ENCODE measurements at regions not wholly inside any gene's neighbourhood (a gene's known extent, or its start where the extent isn't known, plus 50 kb on each side); places are given as distances from the start of the nearest gene placed in this dataset.

GRCh38 chr6:150486048-150486447, 113.6 kb upstream of the PLEKHG1 start:
- Histone ChIP-seq H3K27me3 (ENCODE audit: control insufficient read depth, insufficient read depth, low read length) (no peaks in the 10 kb centered on the region), H3K4me1 (ENCODE audit: control insufficient read depth, extremely low read depth, insufficient read depth, low read length) (no peaks in the 10 kb centered on the region), H2AFZ (ENCODE audit: low read length) (no peak overlapping the region), H3K27ac (ENCODE audit: insufficient read depth, low read length) (no peak overlapping the region), H3K4me2 (ENCODE audit: extremely low read depth, insufficient read depth, low read length) (no peak overlapping the region), H3K36me3 (ENCODE audit: control insufficient read depth, insufficient read depth, low read length) (no peaks in the 10 kb centered on the region), H3K4me3 (replicated peaks in 1 of 4; ENCODE audit: control extremely low read depth in 1 of 4, insufficient read depth in 1 of 4, low read depth in 3 of 4, low read length in 4 of 4) (no peak overlapping the region), H3K9ac (ENCODE audit: insufficient read depth, low read length) (no peak overlapping the region), H4K20me1 (ENCODE audit: control insufficient read depth, extremely low read depth, insufficient read depth, low read length) (no peaks in the 10 kb centered on the region), H3K9me3 (ENCODE audit: control insufficient read depth, insufficient read depth, low read depth, low read length) (no peaks in the 10 kb centered on the region), H3K79me2 (ENCODE audit: control insufficient read depth, insufficient read depth, low read length) (no peaks in the 10 kb centered on the region)
- no peak for DNase-seq (ENCODE audit: low read depth in 2 of 2)
- TF ChIP-seq CTCF (conservative IDR thresholded peaks at IDR 0.05 in 1 of 2, IDR thresholded peaks at IDR 0.05 in 1 of 2; ENCODE audit: low read depth in 1 of 2, low read length in 2 of 2) (no peak), EZH2 (IDR thresholded peaks at IDR 0.05; ENCODE audit: low read length, missing control alignments) (no peak)

GRCh38 chr6:150490586-150490985, 109.1 kb upstream of the PLEKHG1 start:
- Histone ChIP-seq H3K27ac (ENCODE audit: insufficient read depth, low read length) (no peak overlapping the region), H2AFZ (ENCODE audit: low read length) (no peak overlapping the region), H3K9ac (ENCODE audit: insufficient read depth, low read length) (no peak overlapping the region), H3K4me3 (replicated peaks in 1 of 4; ENCODE audit: control extremely low read depth in 1 of 4, insufficient read depth in 1 of 4, low read depth in 3 of 4, low read length in 4 of 4) (no peak overlapping the region), H3K36me3 (ENCODE audit: control insufficient read depth, insufficient read depth, low read length) (no peaks in the 10 kb centered on the region), H3K27me3 (ENCODE audit: control insufficient read depth, insufficient read depth, low read length) (no peaks in the 10 kb centered on the region), H4K20me1 (ENCODE audit: control insufficient read depth, extremely low read depth, insufficient read depth, low read length) (no peaks in the 10 kb centered on the region), H3K9me3 (ENCODE audit: control insufficient read depth, insufficient read depth, low read depth, low read length) (no peaks in the 10 kb centered on the region), H3K4me1 (ENCODE audit: control insufficient read depth, extremely low read depth, insufficient read depth, low read length) (no peaks in the 10 kb centered on the region), H3K79me2 (ENCODE audit: control insufficient read depth, insufficient read depth, low read length) (no peaks in the 10 kb centered on the region), H3K4me2 (ENCODE audit: extremely low read depth, insufficient read depth, low read length) (no peak overlapping the region)
- DNase-seq (ENCODE audit: low read depth in 2 of 2) = no peak
- TF ChIP-seq CTCF (conservative IDR thresholded peaks at IDR 0.05 in 1 of 2, IDR thresholded peaks at IDR 0.05 in 1 of 2; ENCODE audit: low read depth in 1 of 2, low read length in 2 of 2) (no peak), EZH2 (IDR thresholded peaks at IDR 0.05; ENCODE audit: low read length, missing control alignments) (no peak)

GRCh38 chr6:150491131-150491810, 108.4 kb upstream of the PLEKHG1 start:
- Histone ChIP-seq H3K27me3 (ENCODE audit: control insufficient read depth, insufficient read depth, low read length) (no peaks in the 10 kb centered on the region), H3K4me3 (replicated peaks in 1 of 4; ENCODE audit: control extremely low read depth in 1 of 4, insufficient read depth in 1 of 4, low read depth in 3 of 4, low read length in 4 of 4) (no peak overlapping the region), H3K27ac (ENCODE audit: insufficient read depth, low read length) (no peak overlapping the region), H3K4me1 (ENCODE audit: control insufficient read depth, extremely low read depth, insufficient read depth, low read length) (no peaks in the 10 kb centered on the region), H3K36me3 (ENCODE audit: control insufficient read depth, insufficient read depth, low read length) (no peaks in the 10 kb centered on the region), H3K4me2 (ENCODE audit: extremely low read depth, insufficient read depth, low read length) (no peak overlapping the region), H3K9ac (ENCODE audit: insufficient read depth, low read length) (no peak overlapping the region), H4K20me1 (ENCODE audit: control insufficient read depth, extremely low read depth, insufficient read depth, low read length) (no peaks in the 10 kb centered on the region), H3K9me3 (ENCODE audit: control insufficient read depth, insufficient read depth, low read depth, low read length) (no peaks in the 10 kb centered on the region), H2AFZ (ENCODE audit: low read length) (no peak overlapping the region), H3K79me2 (ENCODE audit: control insufficient read depth, insufficient read depth, low read length) (no peaks in the 10 kb centered on the region)
- peak in 1 of 2 donors; percentile 87 for DNase-seq (ENCODE audit: low read depth in 2 of 2)
- TF ChIP-seq CTCF (conservative IDR thresholded peaks at IDR 0.05 in 1 of 2, IDR thresholded peaks at IDR 0.05 in 1 of 2; ENCODE audit: low read depth in 1 of 2, low read length in 2 of 2) (no peak), EZH2 (IDR thresholded peaks at IDR 0.05; ENCODE audit: low read length, missing control alignments) (no peak)
